Type B pancreatic cell (in vitro differentiated cells): ENCODE measurements at regions not wholly inside any gene's neighbourhood (a gene's known extent, or its start where the extent isn't known, plus 50 kb on each side); places are given as distances from the start of the nearest gene placed in this dataset.
A peak's percentile ranks its signal among the peaks of the same experiment; 100 is the strongest.

Experiments used
- DNase-seq: peaks from one replicate; pipeline ENCODE4 v3.0.0; 2021; ENCODE audit warnings: mixed read lengths; ENCODE audit not compliant: unreplicated experiment; ENCODE audit errors: extremely low spot score
- H3K27ac Mint-ChIP-seq: 2 replicates; pipeline ENCODE4 v1.8.0; 2021; ENCODE audit warnings: mild to moderate bottlenecking, mixed read lengths
- H3K27me3 Mint-ChIP-seq: 2 replicates; pipeline ENCODE4 v1.8.0; 2021; ENCODE audit warnings: mixed read lengths
- H3K36me3 Mint-ChIP-seq: 2 replicates; pipeline ENCODE4 v1.8.0; 2021; ENCODE audit warnings: mixed read lengths
- H3K4me1 Mint-ChIP-seq: one replicate; pipeline ENCODE4 v1.8.0; 2021; ENCODE audit warnings: mixed read lengths; ENCODE audit not compliant: unreplicated experiment
- H3K4me3 Mint-ChIP-seq: 2 replicates; pipeline ENCODE4 v1.8.0; 2021; ENCODE audit warnings: mild to moderate bottlenecking, mixed read lengths
- H3K9me3 Mint-ChIP-seq: 2 replicates; pipeline ENCODE4 v1.8.0; 2021; ENCODE audit warnings: mixed read lengths
- CTCF ChIP-seq: fragments of 200-600 bp; sonication (generic); conservative IDR thresholded peaks from 2 replicates; pipeline ENCODE4 v1.5.0; 2021; ENCODE audit warnings: antibody characterized with exemption, mild to moderate bottlenecking

- no peak for TF ChIP-seq CTCF
- Mint-ChIP-seq H3K27ac (no peak overlapping the region), H3K9me3 (no peaks in the 10 kb centered on the region), H3K36me3 (no peaks in the 10 kb centered on the region), H3K4me1 (peaks cover 8% of the 10 kb centered on the region), H3K27me3 (no peaks in the 10 kb centered on the region), H3K4me3 (no peak overlapping the region)
- no peak for DNase-seq
Observed at GRCh38 chr5:67996596-67996995, 219.0 kb upstream of the PIK3R1 start.

GRCh38 chr5:67992923-67993322 is 222.6 kb upstream of the PIK3R1 start:
- H3K36me3 Mint-ChIP-seq = no peaks in the 10 kb centered on the region
- no peak overlapping the region for H3K4me3 Mint-ChIP-seq
- no peak for DNase-seq
- no peaks in the 10 kb centered on the region for H3K9me3 Mint-ChIP-seq
- peaks cover 5% of the 10 kb centered on the region for H3K4me1 Mint-ChIP-seq
- no peak for TF ChIP-seq CTCF
- no peaks in the 10 kb centered on the region for H3K27me3 Mint-ChIP-seq
- no peak overlapping the region for H3K27ac Mint-ChIP-seq

- peaks cover 9% of the 10 kb centered on the region for H3K4me1 Mint-ChIP-seq
- H3K36me3 Mint-ChIP-seq = no peaks in the 10 kb centered on the region
- H3K9me3 Mint-ChIP-seq = no peaks in the 10 kb centered on the region
- TF ChIP-seq CTCF = peak; percentile 34
- no peak overlapping the region for H3K4me3 Mint-ChIP-seq
- no peak for DNase-seq
- H3K27me3 Mint-ChIP-seq = no peaks in the 10 kb centered on the region
- H3K27ac Mint-ChIP-seq = no peak overlapping the region
Observed at GRCh38 chr5:67989456-67989855, 226.1 kb upstream of the PIK3R1 start.

- Mint-ChIP-seq H3K4me1 (peaks cover 9% of the 10 kb centered on the region), H3K9me3 (peaks cover 7% of the 10 kb centered on the region), H3K27ac (no peak overlapping the region), H3K4me3 (no peak overlapping the region), H3K36me3 (no peaks in the 10 kb centered on the region), H3K27me3 (no peaks in the 10 kb centered on the region)
- no peak for DNase-seq
- TF ChIP-seq CTCF = no peak
Observed at GRCh38 chr5:67986761-67987160, 228.8 kb upstream of the PIK3R1 start.

DNA sequence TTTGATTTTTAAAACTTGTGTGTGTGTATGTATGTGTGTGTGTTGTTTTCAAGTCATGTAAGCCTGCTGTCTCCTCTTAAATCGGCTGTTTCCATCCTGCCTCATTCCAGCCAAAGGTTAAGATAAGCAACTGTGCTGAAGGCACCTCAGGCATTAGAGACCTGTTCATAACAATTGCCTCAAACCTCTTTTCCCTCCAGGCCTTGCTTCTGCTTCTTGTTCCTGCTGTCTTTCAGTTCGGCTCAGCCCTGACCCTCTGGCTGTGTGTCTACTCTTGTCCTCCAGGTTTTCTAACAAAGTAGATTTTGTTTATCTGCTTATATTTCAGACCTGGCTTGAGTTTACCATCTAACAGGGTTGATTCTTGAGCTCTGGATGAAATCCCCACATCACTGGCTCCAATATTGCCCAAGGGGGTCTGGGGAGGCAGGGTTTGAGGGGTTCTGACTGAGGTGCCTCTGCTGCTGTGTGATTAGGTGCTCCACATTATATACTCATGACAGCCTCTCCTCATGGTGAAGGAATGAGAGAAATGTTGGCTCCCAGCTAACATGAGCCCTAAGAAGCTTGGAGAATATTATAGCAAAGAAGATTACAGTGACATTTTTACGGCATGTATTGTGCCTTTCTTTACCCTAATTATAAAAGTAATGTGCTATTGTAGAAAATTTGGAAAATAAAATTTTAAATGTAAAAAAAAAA is 229.7 kb upstream of the PIK3R1 start:
- H3K4me1 Mint-ChIP-seq = peaks cover 9% of the 10 kb centered on the region
- no peak for TF ChIP-seq CTCF
- no peak overlapping the region for H3K27ac Mint-ChIP-seq
- H3K36me3 Mint-ChIP-seq = no peaks in the 10 kb centered on the region
- H3K27me3 Mint-ChIP-seq = no peaks in the 10 kb centered on the region
- DNase-seq = no peak
- no peak overlapping the region for H3K4me3 Mint-ChIP-seq
- H3K9me3 Mint-ChIP-seq = peaks cover 7% of the 10 kb centered on the region
